Vagina (tissue), 2 donors: ENCODE measurements at regions not wholly inside any gene's neighbourhood (a gene's known extent, or its start where the extent isn't known, plus 50 kb on each side); places are given as distances from the start of the nearest gene placed in this dataset.

Source experiments
- DNase-seq, 2 donors: peaks; one replicate each; pipeline ENCODE4 v3.0.0-alpha.2; 2017; ENCODE audit errors: extremely low spot score in 2 of 2
- H3K27ac ChIP-seq: fragments of 200-600 bp; sonication (generic); one replicate; pipeline ENCODE4 v1.5.1; 2019
- H3K27me3 ChIP-seq: fragments of 200-600 bp; sonication (generic); one replicate; pipeline ENCODE4 v1.5.1; 2019
- H3K36me3 ChIP-seq, 2 donors: fragments of 200-600 bp; sonication (generic); one replicate each; pipeline ENCODE4 v1.5.1; 2017 to 2019
- H3K4me1 ChIP-seq: fragments of 200-600 bp; sonication (generic); one replicate; pipeline ENCODE4 v1.5.1; 2019
- H3K4me3 ChIP-seq, 2 donors: fragments of 200-600 bp; sonication (generic); 1 replicate in 1 of 2; 2 replicates in 1 of 2; pipeline ENCODE4 v1.5.1; 2016 to 2019
- H3K9me3 ChIP-seq: fragments of 200-600 bp; sonication (generic); one replicate; pipeline ENCODE4 v1.5.1; 2019
- CTCF ChIP-seq, 3 experiments: fragments of 450-650 bp in 2 of 3; fragments of 200-600 bp in 1 of 3; sonication (generic) in 1 of 3; IDR thresholded peaks; one replicate each; pipeline ENCODE4 v1.5.1; 2017 to 2019; ENCODE audit warnings: antibody characterized with exemption in 3 of 3, mild to moderate bottlenecking in 2 of 3, moderate library complexity in 2 of 3
- POLR2A ChIP-seq, 2 donors: fragments of 450-650 bp; IDR thresholded peaks; one replicate each; pipeline ENCODE4 v1.6.1; 2017; ENCODE audit warnings: antibody characterized with exemption in 2 of 2, mild to moderate bottlenecking in 2 of 2, moderate library complexity in 2 of 2
- POLR2AphosphoS5 ChIP-seq, 2 donors: sonication (generic); formaldehyde crosslinking; IDR thresholded peaks; one replicate each; pipeline ENCODE4 v1.9.0; 2017; ENCODE audit warnings: antibody characterized with exemption in 2 of 2, mild to moderate bottlenecking in 2 of 2, low read depth in 1 of 2; ENCODE audit not compliant: insufficient read depth in 1 of 2
- intact Hi-C: fragments of 100-400 bp; cut with DNase I; formaldehyde crosslinking; loops from one replicate; pipeline ENCODE4 v1.15.1; 2023

GRCh38 chr3:106078635-106079034 lies 209.8 kb upstream of the CBLB start:
- no peak for DNase-seq
- no peaks in the 10 kb centered on the region for H3K9me3 ChIP-seq
- H3K27ac ChIP-seq = no peak overlapping the region
- TF ChIP-seq POLR2AphosphoS5 (IDR thresholded peaks at IDR 0.05; ENCODE audit: insufficient read depth in 1 of 2, low read depth in 1 of 2) = no peak
- no peak for TF ChIP-seq POLR2A (IDR thresholded peaks at IDR 0.05)
- H3K4me3 ChIP-seq = no peak overlapping the region
- H3K27me3 ChIP-seq = no peaks in the 10 kb centered on the region
- H3K4me1 ChIP-seq = peaks cover 12% of the 10 kb centered on the region
- no peaks in the 10 kb centered on the region for H3K36me3 ChIP-seq
- intact Hi-C loops = no loop called here

GRCh38 chr3:106082616-106083015 lies 213.8 kb upstream of the CBLB start:
- Histone ChIP-seq H3K4me3 (no peak overlapping the region), H3K9me3 (no peaks in the 10 kb centered on the region), H3K27ac (no peak overlapping the region), H3K4me1 (peaks cover 12% of the 10 kb centered on the region), H3K36me3 (no peaks in the 10 kb centered on the region), H3K27me3 (no peaks in the 10 kb centered on the region)
- intact Hi-C loops = no loop called here
- no peak for TF ChIP-seq POLR2AphosphoS5 (IDR thresholded peaks at IDR 0.05; ENCODE audit: insufficient read depth in 1 of 2, low read depth in 1 of 2)
- no peak for TF ChIP-seq CTCF (IDR thresholded peaks at IDR 0.05)
- TF ChIP-seq POLR2A (IDR thresholded peaks at IDR 0.05) = no peak
- DNase-seq = no peak

GRCh38 chr3:106083207-106083606 lies 214.4 kb upstream of the CBLB start:
- intact Hi-C loops = no loop called here
- Histone ChIP-seq H3K9me3 (no peaks in the 10 kb centered on the region), H3K36me3 (no peaks in the 10 kb centered on the region), H3K27me3 (no peaks in the 10 kb centered on the region), H3K4me3 (no peak overlapping the region), H3K4me1 (peaks cover 12% of the 10 kb centered on the region), H3K27ac (no peak overlapping the region)
- DNase-seq = no peak
- TF ChIP-seq POLR2AphosphoS5 (IDR thresholded peaks at IDR 0.05; ENCODE audit: insufficient read depth in 1 of 2, low read depth in 1 of 2) (no peak), CTCF (IDR thresholded peaks at IDR 0.05) (no peak), POLR2A (IDR thresholded peaks at IDR 0.05) (no peak)

- intact Hi-C loops = no loop called here
- DNase-seq = no peak
- Histone ChIP-seq H3K27ac (no peak overlapping the region), H3K4me1 (peaks cover 12% of the 10 kb centered on the region), H3K9me3 (no peaks in the 10 kb centered on the region), H3K36me3 (no peaks in the 10 kb centered on the region), H3K27me3 (no peaks in the 10 kb centered on the region), H3K4me3 (no peak overlapping the region)
- TF ChIP-seq CTCF (IDR thresholded peaks at IDR 0.05) (no peak), POLR2A (IDR thresholded peaks at IDR 0.05) (no peak), POLR2AphosphoS5 (IDR thresholded peaks at IDR 0.05; ENCODE audit: insufficient read depth in 1 of 2, low read depth in 1 of 2) (no peak)
Observed at GRCh38 chr3:106083854-106084253, 215.0 kb upstream of the CBLB start.

- Histone ChIP-seq H3K4me1 (peaks cover 12% of the 10 kb centered on the region), H3K27me3 (no peaks in the 10 kb centered on the region), H3K36me3 (no peaks in the 10 kb centered on the region), H3K9me3 (no peaks in the 10 kb centered on the region), H3K27ac (peak overlapping the region; percentile 5), H3K4me3 (no peak overlapping the region)
- DNase-seq = no peak
- intact Hi-C loops = no loop called here
- TF ChIP-seq POLR2AphosphoS5 (IDR thresholded peaks at IDR 0.05; ENCODE audit: insufficient read depth in 1 of 2, low read depth in 1 of 2) (no peak), POLR2A (IDR thresholded peaks at IDR 0.05) (no peak), CTCF (IDR thresholded peaks at IDR 0.05) (no peak)
Observed at GRCh38 chr3:106086038-106086437, 217.2 kb upstream of the CBLB start.
